Left lobe of liver (tissue), 2 donors: ENCODE measurements at regions not wholly inside any gene's neighbourhood (a gene's known extent, or its start where the extent isn't known, plus 50 kb on each side); places are given as distances from the start of the nearest gene placed in this dataset.
"Not testable (repeated sequence)": the region's sequence is repeated elsewhere in the genome, so short reads cannot be mapped to it uniquely, and the experiment has no call there.

Experiments
- ATAC-seq: fragments of 200-7000 bp; cut with Tn5 transposase; one replicate; pipeline ENCODE4 v1.9.1; 2020; ENCODE audit warnings: mild to moderate bottlenecking, moderate library complexity
- DNase-seq: peaks from one replicate; pipeline ENCODE4 v3.0.0-alpha.2; 2020; ENCODE audit warnings: low spot score
- donor health status: DM: no; HTN: no; CAD: no; lungs with moderate emphysema.
- donor health status: DM: no; HTN: yes; CAD: no.

DNA sequence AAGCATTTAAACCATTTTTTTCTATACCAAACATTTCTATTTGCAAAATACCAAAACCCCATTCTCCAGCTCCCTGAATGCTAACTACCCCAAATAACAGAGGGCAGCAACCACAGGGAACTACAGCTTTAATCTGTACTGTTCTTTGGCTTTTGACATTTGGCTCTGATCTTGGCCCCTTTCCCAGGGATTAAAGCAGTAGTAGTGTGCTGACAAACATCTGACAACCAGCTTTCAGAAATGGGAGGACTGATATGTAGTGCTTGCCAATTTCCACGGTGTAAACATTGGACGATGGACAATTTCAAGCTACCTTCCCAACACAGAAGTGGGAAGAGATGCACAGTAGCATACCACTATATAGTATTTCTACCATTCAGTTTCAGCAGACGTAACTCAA, 88.4 kb upstream of the TEAD1 start:
- peak; percentile 78 for DNase-seq
- peak; percentile 98 for ATAC-seq

DNA sequence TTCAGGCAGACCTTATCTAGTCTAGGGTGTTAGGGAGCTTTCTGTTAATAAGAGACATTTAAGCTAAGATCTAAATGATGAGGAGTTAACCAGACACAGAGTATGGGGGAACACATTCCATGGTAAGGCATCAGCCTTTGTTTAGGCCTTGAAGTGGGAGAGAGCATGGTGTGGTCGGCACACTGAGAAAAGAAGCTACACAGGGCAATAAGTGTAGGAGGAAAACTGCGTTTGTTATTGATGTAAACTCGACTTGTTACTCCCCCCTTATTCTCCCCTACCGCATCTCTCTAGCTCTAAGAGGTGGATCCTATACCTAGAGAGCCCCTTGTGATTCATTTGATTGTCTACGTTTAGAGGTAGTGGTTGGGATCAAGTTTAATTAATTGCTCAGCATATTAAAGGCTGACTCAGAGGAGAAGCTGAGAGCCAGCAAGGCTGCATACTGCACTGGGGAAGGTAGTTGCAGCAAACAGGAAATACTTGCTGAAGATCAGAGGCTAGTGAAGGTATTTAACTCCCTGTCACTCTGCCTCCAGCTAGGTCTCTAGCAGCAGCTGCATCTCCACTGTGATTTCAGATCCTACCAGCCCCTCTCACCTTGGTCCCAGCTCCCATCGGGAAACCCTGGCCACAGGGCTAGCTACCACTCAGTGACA, 86.8 kb upstream of the TEAD1 start:
- DNase-seq (no peak), ATAC-seq (no peak)

DNA sequence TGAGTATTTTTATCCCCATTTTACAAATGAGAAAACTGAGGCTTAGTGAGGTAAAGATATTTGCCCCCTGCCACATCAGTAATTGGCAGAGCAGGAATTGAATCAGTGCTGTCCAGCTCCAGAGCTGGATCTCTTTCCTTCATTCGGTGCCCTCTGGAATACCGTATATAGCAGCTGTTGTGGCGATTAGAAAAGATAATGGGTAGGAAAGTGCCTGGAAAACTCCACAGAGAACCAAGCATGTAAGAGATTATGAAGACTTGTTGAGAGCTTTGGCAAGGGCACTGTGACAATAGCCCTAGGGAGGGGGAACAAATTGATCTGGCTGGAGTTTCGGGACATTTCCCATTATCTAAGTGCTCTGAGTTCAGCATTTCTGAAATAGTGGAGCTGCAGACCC, 82.5 kb upstream of the TEAD1 start:
- ATAC-seq (no peak), DNase-seq (no peak)

DNA sequence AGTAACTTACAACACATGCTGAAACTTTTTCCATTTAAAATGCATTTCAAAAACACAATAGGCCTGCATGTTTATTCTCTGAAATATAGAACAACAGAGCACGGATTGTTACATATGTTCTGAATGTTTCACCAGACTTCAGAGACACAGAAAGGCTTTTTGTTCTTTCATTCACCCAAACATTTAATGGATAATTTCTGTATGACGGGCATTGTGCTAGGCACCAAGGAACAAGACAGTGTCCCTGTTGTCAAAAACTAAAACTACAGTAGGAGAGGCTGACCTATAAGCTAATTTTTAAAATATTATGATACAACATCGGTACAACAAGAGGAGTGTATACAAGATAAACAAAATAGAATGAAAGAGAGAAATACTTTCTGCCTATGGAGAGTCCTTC, 81.9 kb upstream of the TEAD1 start:
- no peak for ATAC-seq
- no peak for DNase-seq

DNA sequence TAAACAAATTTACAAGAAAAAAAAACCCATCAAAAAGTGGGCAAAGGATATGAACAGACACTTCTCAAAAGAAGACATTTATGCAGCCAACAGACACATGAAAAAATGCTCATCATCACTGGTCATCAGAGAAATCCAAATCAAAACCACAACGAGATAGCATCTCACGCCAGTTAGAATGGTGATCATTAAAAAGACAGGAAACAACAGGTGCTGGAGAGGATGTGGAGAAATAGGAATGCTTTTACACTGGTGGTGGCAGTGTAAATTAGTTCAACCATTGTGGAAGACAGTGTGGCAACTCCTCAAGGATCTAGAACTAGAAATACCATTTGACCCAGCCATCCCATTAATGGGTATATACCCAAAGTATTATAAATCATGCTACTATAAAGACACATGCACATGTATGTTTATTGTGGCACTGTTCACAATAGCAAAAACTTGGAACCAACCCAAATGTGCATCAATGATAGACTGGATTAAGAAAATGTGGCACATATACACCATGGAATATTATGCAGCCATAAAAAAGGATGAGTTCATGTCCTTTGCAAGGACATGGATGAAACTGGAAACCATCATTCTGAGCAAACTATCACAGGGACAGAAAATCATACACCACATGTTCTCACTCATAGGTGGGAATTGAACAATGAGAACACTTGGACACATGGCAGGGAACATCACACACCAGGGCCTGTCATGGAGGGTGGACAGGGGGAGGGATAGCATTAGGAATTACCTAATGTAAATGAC, 79.0 kb upstream of the TEAD1 start:
- ATAC-seq, DNase-seq: not testable (repeated sequence)

DNA sequence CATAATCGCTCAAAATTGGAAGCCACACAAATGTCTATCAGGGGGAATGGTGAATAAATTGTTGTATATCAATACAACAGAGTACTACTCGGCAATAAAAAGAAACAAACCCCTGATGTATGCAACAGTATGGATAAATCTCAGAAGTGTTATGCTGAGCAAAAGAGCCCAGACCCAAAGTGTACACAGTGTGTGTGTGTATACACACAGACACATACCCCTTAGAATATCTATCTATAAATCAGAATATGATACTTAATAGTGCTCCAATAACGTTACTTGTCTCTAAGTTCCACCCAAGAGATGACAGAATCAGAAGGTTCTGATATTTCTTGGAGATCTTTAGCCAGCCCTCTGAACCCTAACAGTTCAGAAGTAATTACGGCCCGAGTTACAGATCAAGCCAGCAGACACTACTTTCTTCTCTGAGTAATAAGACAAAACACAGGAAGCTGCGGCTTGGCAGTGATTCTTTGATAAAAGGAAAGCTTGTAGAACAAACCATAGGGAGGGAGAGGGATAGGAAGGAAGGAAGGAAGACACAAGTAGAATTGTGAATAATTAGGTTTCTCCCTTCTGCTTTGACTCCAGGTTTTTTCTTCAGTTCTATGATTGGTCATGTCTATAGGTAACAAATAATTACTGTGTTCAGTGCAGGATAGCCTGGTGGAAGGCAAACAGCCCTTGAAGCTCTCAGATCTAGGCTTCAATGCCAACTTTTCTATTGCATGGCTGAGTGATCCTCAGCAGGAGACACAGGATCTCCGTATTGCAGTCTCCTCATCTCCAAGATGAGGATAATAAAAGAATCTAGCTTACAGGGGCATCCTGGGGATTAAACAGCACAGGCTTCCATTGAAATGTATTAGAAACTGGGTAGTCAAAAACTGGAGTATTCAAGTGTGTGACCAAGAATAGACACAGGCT, 75.6 kb upstream of the TEAD1 start:
- ATAC-seq (no peak), DNase-seq (no peak)

DNA sequence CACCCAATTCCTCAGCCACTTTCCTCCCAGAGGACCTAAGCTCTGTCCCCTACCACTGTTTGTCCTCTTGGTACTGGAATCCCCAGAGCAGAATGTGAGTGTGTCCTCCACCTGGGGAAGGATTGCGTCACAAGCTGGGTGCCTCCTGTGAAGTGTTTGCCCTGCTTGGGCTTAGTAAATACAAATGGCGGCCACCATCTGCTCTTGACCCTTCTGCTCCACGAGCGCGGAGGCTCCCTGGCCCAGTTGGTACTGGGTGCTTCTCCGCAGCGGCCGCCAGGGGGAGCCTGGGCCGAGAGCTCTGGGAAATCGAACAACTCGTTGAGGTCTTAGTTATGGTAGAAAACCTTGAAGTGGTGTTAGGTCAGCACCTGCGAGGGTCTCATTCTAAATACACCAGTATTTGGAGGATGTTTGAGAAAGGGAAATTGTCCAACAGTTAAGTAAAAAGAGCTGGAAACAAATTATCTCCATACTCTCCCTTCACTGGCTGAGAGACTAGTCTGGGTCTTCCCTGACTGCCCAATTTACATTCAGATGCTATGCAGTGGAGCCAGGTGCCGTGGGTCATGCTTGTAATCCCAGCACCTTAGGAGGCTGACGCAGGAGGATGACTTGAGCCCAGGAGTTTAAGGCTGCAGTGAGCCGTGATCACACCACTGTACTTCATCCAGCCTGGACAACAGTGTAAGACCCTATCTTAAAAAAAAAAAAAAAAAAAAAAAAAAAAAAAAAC, 74.6 kb upstream of the TEAD1 start:
- peak; percentile 80 for DNase-seq
- ATAC-seq = peak; percentile 96

DNA sequence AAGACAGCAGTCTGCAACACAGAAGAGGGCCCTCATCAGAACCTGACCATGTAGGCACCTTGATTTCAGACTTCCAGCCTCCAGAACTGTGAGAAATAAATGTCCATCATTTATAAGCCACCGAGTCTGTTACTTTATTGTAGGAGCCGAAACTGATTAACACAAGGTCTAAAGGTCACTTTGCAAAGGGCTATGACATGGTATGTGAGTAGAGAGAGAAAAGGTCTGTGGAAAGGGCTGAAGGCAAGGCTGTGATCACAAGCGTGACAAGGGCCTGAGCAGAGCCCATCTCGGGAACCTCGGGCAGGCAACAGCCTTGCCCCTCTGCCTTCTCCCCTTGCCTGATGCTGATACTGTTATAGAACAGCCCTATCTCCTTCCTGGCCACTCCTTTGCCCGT, 73.4 kb upstream of the TEAD1 start:
- no peak for DNase-seq
- peak; percentile 84 for ATAC-seq

DNA sequence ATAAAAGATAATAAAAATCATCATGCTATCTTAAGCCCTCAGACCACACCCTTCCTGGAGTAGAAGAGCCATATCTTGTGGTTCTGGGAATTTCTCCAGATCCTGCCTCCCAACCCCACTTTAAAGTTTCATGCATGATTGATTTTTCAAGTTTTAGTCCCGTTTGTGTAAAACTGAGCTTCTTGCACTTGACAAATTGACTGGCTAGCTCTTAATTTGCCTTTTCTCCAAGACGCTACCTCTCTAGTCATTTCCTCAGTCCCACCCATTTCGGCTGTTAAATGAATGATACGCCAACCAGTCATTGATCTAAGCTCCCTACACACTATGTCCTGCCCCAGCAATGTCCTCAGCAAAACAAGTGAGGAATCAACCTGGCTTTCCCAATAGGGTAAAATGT, 71.8 kb upstream of the TEAD1 start:
- no peak for ATAC-seq
- no peak for DNase-seq

DNA sequence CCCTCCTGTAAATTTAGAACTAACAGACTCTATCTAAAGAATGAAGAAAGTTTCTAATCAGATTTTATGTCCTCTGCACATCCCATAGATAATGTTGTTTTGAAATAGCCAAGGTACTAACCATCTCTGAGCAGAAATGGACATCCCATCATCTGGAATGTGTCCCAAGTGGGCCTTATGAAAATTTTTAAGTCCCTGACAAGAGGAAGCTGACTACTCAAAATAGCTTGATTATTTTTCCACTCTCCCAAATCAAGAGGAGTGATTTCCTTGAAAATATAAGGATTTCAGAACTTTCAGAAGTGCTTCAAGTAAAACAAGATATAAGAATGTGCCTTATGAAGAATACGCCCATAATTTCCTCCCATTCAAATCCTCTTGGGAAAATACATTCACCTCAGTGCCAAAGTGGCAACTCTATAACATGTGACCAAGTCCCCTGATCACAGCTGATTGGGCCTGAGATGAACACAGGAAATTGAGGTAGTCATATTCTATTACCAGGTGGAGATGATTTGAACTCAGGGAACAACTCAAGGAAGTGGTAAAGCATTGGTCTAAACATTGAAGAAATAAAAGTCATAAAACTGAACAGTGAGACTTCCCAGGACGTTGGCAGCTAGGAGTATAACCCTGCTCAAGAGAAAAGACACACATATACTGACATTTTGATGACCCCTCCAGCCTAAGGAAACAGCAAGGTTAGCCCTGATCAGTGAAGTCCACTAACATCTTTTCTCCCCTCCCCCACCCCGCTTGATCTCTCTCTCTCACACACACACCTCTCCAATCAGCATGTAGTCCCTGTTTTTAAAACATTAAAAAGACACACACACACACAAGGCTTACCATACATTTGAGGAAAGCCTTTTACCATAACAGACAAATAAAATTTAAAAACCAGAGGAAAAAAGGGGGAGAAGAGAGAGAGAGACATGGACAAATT, 70.8 kb upstream of the TEAD1 start:
- ATAC-seq = no peak
- no peak for DNase-seq

DNA sequence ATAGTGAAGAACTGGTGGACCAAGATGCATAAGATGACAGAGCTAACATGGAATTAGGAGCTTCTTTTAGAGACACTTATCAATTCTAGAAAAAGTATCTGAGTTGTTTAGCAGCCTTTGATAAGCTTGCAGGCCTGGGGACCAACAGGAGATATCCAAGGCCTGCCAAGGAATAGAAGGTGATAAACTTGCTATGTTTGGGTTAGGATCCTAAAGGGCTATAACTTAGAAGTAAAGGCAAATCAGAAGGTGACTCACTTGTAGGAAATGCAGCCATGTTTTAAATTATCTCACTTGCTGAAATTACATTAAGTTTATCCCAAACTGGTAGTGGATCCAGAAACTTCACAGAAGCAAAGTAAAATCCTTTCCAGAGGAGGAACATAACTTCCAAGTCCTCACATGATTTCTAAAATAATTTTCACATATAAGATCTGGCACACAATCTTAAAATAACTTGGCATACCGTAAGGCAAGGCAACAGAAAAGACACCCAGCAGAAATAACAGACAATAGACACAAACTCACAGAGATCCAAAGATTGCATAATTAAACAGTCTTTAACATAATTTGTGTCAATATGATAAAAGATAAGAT, 69.6 kb upstream of the TEAD1 start:
- no peak for ATAC-seq

DNA sequence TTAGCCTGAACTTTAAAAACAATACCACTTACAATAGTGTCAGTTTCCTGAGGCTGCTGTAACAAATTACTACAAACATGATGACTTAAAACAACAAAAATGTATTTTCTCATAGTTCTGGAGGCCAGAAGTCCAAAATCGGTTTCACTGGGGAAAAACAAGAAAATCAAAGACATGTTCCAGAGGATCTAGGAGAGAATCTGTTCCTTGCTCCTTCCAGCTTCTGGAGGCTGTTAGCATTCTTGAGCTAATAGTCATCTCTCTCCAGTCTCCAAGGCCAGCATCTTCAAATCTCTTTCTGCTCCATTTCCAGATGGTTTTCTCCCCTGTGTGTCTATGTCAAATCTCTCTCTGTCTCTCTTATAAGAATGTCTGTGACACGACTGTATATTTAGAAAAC, 67.6 kb upstream of the TEAD1 start:
- DNase-seq = no peak
- no peak for ATAC-seq

More for the DNA sequence above, 69.6 kb upstream of the TEAD1 start:
- no peak for DNase-seq

DNA sequence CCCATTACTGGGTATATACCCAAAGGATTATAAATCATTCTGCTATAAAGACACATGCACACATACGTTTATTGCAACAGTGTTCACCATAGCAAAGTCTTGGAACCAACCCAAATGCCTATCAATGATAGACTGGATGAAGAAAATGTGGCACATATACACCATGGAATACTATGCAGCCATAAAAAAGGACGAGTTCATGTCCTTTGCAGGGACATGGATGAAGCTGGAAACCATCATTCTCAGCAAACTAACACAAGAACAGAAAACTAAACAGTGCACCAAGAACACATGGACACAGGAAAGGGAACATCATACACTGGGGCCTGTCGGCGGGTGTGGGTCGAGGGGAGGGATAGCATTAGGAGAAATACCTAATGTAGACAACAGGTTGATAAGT, 65.5 kb upstream of the TEAD1 start:
- not testable (repeated sequence) for DNase-seq, ATAC-seq

DNA sequence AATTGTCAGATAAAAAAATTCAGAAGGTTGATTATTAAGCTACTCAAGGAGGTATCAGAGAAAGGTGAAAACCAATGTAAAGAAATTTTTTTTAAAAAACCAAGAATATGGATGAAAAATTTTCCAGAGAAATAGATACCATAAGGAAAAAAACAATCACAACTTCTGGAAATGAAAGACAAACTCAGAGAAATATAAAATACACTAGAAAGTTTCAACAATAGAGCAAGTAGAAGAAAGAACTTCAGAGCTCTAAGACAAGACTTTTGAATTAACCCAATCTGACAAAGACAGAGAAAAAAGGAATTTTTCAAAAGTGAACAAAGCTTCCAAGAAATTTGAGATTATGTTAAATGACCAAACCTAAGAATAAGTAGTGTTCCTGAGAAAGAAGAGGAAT, 62.9 kb upstream of the TEAD1 start:
- ATAC-seq (no peak), DNase-seq (no peak)

DNA sequence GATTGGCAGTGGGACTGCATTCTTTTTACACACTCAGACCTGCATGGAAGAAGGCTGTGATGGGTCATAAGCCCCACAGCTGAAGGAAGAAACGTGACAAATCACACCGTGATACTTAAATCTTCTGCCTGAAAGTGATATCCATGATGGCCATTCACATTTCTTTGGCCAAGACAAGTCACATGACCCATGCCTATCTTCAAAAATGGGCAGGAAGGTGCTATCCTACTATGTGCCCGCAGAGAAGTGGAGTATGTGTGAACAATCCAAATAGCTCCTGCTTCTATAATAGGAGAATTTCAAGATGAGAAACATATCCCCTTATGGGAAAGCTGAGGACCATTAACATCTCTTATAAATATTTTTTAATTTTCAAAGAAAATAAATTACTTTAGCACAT, 56.6 kb upstream of the TEAD1 start:
- no peak for DNase-seq

DNA sequence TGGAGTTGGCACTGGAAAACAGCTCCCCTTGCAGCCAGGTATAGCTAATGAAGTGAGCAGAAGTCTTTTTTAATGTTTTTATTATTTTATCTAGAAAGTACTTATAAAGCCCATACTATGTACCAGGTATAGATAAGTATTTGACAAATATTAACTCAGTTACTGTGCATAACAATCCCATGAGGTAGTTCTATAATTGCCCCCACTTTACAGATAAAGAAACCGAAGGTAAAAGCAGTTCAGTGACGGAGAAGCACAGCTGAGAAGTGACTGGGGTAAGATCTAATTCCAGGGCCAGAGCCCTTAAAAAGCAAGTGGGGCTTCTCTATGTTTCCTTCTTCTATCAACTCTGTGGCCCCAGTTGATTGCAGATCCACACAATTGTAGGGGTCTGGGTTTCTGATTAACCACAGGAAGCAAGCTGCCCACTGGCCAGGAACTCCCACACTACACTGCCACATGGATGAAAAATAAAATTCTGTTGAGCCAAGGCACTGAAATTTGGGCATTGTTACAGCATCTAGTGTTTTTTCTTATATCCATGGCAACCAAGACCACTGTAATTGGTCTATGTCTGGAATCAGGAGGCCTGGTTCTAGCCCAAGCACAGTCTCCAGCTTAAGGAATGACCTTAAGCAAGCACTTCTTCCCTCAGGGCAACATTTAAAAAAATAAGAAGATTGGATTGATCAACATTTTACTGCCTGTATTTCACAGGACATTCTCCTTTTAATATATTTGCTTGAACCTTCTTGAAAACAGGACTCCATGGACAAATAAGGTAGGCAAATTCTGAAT, 55.3 kb upstream of the TEAD1 start:
- no peak for ATAC-seq
- DNase-seq = no peak

More for the DNA sequence above, 56.6 kb upstream of the TEAD1 start:
- no peak for ATAC-seq

DNA sequence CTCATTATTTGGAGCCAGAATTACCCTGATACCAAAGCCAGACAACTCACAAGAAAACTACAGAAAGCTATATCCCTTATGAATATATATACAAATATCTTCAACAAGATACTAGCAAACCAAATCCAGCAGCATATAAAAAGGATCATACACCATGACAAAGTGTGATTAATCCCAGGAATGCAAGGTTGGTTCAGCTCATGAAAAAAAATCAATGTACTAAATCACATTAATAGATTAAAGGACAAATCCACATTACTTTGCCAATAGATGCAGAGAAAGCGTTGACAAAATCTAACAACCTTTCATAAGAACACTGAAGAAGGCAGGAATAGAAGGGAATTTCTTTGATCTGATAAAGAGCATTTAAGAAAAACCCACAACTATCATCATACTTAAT, 50.4 kb upstream of the TEAD1 start:
- DNase-seq (no peak), ATAC-seq (no peak)
